ENCODE measurements at regions not wholly inside any gene's neighbourhood (a gene's known extent, or its start where the extent isn't known, plus 50 kb on each side); places are given as distances from the start of the nearest gene placed in this dataset.

- no peak for TF ChIP-seq EZH2 (IDR thresholded peaks at IDR 0.05; ENCODE audit: insufficient read depth, poor library complexity, severe bottlenecking)
- TF ChIP-seq EZH2phosphoT487 (IDR thresholded peaks at IDR 0.05; ENCODE audit: insufficient read depth, low read depth), result no peak
Observed at GRCh38 chr12:124168016-124168786, 126.7 kb upstream of the RFLNA start.

Data from GM23248 (cell line).